Heart left ventricle (tissue), 16 donors: ENCODE measurements at regions not wholly inside any gene's neighbourhood (a gene's known extent, or its start where the extent isn't known, plus 50 kb on each side); places are given as distances from the start of the nearest gene placed in this dataset.

Experiments used
- ATAC-seq, 4 donors: fragments of 200-7000 bp; cut with Tn5 transposase; one replicate each; pipeline ENCODE4 v1.9.1; 2020 to 2022; ENCODE audit warnings: moderate library complexity in 4 of 4, mild to moderate bottlenecking in 3 of 4, moderate number of reproducible peaks in 1 of 4
- DNase-seq, 5 donors: peaks; one replicate each; pipeline ENCODE4 v3.0.0-alpha.2; 2020
- H3K27ac ChIP-seq, 12 donors: fragments of 200-600 bp; sonication (generic) in 4 of 12; one replicate each; pipeline versions ENCODE4 v1.5.0 to v1.8.0; 2016 to 2022; ENCODE audit warnings: mild to moderate bottlenecking in 2 of 12
- H3K27me3 ChIP-seq, 9 donors: fragments of 200-600 bp; sonication (generic) in 2 of 9; one replicate each; pipeline versions ENCODE4 v1.5.1 to v1.8.0; 2016 to 2022; ENCODE audit warnings: mild to moderate bottlenecking in 3 of 9
- H3K36me3 ChIP-seq, 9 donors: fragments of 200-600 bp; sonication (generic) in 2 of 9; one replicate each; pipeline versions ENCODE4 v1.5.0 to v1.8.0; 2018 to 2022; ENCODE audit warnings: mild to moderate bottlenecking in 2 of 9
- H3K4me1 ChIP-seq, 12 donors: fragments of 200-600 bp; sonication (generic) in 4 of 12; one replicate each; pipeline versions ENCODE4 v1.5.0 to v1.8.0; 2016 to 2022; ENCODE audit warnings: mild to moderate bottlenecking in 3 of 12
- H3K4me3 ChIP-seq, 12 donors: fragments of 200-600 bp; sonication (generic) in 4 of 12; one replicate each; pipeline versions ENCODE4 v1.5.0 to v1.8.0; 2017 to 2022; ENCODE audit warnings: mild to moderate bottlenecking in 9 of 12, moderate library complexity in 4 of 12
- H3K9me3 ChIP-seq, 12 donors: fragments of 200-600 bp; sonication (generic) in 4 of 12; one replicate each; pipeline versions ENCODE4 v1.5.0 to v1.8.0; 2016 to 2022; ENCODE audit warnings: mild to moderate bottlenecking in 1 of 12
- POLR2A ChIP-seq, 2 donors: fragments of 450-650 bp; IDR thresholded peaks; one replicate each; pipeline ENCODE4 v1.6.1; 2017; ENCODE audit warnings: antibody characterized with exemption in 2 of 2, mild to moderate bottlenecking in 2 of 2, moderate library complexity in 2 of 2
- WGBS, 4 donors: extraction: QIAGEN DNeasy Blood & Tissue Kit in 2 of 4; methylation state at CpG; one replicate each; pipeline versions ENCODE4 v1.1.5 to v1.1.7; 2013 to 2018; 5-methylcytosine and 5-hydroxymethylcytosine counted together
- intact Hi-C, 10 donors: fragments of 100-400 bp; cut with DNase I; formaldehyde crosslinking; loops; one replicate each; pipeline versions ENCODE4 v1.11.1 to v1.14.2; 2022
- TF ChIP-seq, protein P1 (sequence below), 12 donors: fragments of 200-600 bp; sonication (generic) in 4 of 12; IDR thresholded peaks; one replicate each; pipeline versions ENCODE4 v1.5.0 to v1.8.0; 2018 to 2022; ENCODE audit warnings: antibody characterized with exemption in 12 of 12, mild to moderate bottlenecking in 5 of 12
- donor health status: ischemic (EF 13 %, LVEDD 7.1; RV severe dilation, severe dysfunction).
- donor health status: healthy with polysubstance abuse.
- donor health status: DM: no; HTN: yes; CAD: no.
- donor health status: DM: no; HTN: no; CAD: no.
- donor health status: ischemic (EF 25% LVEDD 6.9; RV normal size, moderate dysfunction).
- donor health status: ischemic (EF 25% LVEDD 5.7; RV mildly dilated, moderate dysfunction).
- donor health status: healthy.
- donor health status: DM: yes; HTN: yes; CAD: no.
- donor health status: ischemic (EF 35%, LVEDD 5.7; RV mildly dilated, moderate dysfunction).
- donor health status: nonischemic (EF 11% LVEDD 7.7; RV severe dilation, severe dysfunction).
- donor health status: DM: yes; HTN: yes; CAD: no.
- donor health status: PGD.
- donor health status: ischemic (EF 29% LVEDD 5.4; RV normal size, mild dysfunction).
- donor health status: nonischemic (EF 23%, LVEDD 6.1; RV moderate dilation, normal function).

DNA sequence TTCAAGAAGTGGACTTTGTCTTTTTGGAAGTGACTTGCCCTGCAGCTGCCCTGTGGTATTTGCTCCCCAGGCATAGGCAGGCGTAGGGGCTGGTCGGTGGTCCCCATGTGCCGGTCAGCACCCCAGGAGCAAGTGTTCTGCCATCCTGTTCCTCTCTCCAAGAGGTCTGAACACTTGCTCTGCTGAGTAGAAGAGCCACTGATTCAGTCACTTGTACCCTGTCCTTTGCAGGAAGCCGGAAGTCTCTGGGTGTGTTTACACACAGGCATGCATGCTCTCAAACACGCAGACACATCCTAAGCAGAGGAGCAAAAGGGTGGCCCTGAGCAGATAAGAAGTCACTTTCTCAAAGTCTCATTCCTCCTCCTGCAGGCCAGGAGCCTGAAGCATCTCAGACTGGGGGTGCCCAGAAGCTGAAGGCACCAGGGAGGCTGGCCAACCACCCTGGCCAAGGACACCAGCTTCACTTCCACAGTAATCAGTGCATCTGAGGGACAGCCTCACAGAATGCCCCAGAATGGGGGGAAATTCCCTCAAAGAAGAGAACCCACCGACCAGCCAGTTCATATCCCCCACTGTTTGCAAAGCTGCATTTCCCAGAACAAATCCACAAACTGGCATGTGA lies 88.7 kb upstream of the POMGNT2 start:
- peak in 3 of 4 donors; percentile 36 to 62 (median 60) for ATAC-seq
- peaks cover 0 to 10% (median 3%) of the 10 kb centered on the region in 12 donors for H3K9me3 ChIP-seq
- TF ChIP-seq, protein P1, sequence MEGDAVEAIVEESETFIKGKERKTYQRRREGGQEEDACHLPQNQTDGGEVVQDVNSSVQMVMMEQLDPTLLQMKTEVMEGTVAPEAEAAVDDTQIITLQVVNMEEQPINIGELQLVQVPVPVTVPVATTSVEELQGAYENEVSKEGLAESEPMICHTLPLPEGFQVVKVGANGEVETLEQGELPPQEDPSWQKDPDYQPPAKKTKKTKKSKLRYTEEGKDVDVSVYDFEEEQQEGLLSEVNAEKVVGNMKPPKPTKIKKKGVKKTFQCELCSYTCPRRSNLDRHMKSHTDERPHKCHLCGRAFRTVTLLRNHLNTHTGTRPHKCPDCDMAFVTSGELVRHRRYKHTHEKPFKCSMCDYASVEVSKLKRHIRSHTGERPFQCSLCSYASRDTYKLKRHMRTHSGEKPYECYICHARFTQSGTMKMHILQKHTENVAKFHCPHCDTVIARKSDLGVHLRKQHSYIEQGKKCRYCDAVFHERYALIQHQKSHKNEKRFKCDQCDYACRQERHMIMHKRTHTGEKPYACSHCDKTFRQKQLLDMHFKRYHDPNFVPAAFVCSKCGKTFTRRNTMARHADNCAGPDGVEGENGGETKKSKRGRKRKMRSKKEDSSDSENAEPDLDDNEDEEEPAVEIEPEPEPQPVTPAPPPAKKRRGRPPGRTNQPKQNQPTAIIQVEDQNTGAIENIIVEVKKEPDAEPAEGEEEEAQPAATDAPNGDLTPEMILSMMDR (IDR thresholded peaks at IDR 0.05) = no peak
- TF ChIP-seq POLR2A (IDR thresholded peaks at IDR 0.05) = no peak
- intact Hi-C loops = no loop called here
- peaks cover 0 to 21% (median 6%) of the 10 kb centered on the region in 12 donors for H3K4me1 ChIP-seq
- WGBS, 4 donors = 69 to 82% (median 73%) methylated on average over 5 to 6 of the region's 6 CpGs
- no peaks in the 10 kb centered on the region for H3K36me3 ChIP-seq
- no peak overlapping the region for H3K4me3 ChIP-seq
- no peak for DNase-seq
- no peaks in the 10 kb centered on the region for H3K27me3 ChIP-seq
- H3K27ac ChIP-seq = peak overlapping the region in 3 of 12 donors; percentile 23 to 70 (median 29)

DNA sequence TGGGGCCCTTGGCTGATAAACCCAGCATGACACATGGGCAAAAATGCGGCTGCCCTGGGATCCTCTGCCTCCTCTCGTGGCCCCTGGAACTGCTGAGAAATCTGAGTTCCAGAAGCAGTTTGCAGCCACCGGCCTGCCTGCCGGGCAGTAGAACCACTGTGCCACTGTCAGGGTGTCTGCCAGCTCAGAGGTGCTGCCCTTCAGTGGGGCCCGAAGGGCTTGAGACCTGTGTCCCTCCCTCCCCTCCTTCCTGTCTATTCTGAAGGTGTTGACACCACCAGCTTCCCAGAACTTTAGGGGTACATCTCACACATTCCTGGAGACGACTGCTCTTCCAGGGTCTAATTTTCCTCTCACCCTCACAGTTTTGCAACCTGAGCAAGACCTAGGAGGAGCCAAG lies 88.2 kb upstream of the POMGNT2 start:
- WGBS, 4 donors = 77 to 87% (median 80%) methylated on average over 6 of the region's 6 CpGs
- Histone ChIP-seq H3K4me3 (no peak overlapping the region), H3K36me3 (no peaks in the 10 kb centered on the region), H3K4me1 (peaks cover 0 to 21% (median 6%) of the 10 kb centered on the region in 12 donors), H3K9me3 (peaks cover 0 to 5% (median 1%) of the 10 kb centered on the region in 12 donors), H3K27me3 (no peaks in the 10 kb centered on the region), H3K27ac (peak overlapping the region in 3 of 12 donors; percentile 23 to 70 (median 29))
- TF ChIP-seq, protein P1 (IDR thresholded peaks at IDR 0.05) = no peak
- TF ChIP-seq POLR2A (IDR thresholded peaks at IDR 0.05) = no peak
- ATAC-seq (no peak), DNase-seq (no peak)
- intact Hi-C loops = no loop called here

DNA sequence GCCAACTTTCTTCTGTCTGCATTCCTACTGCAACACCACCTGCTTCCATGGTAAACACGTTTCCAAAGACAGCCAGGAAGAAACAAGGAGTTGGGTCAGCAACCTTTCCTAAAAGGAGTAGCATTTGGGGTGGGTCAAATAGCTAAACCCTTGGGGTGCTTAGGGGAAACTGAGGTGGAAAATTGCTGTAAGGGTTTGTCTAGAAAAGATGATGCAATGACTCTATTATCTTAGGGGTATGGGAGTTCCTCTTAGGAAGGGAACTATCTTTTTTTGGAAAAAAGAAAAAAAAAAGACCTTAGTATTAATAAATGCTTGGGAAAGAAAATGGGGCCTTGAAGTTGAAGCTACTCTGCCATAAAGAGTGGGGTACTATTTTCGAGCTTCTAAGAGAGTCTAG lies 86.1 kb upstream of the POMGNT2 start:
- H3K4me3 ChIP-seq = no peak overlapping the region
- H3K36me3 ChIP-seq = no peaks in the 10 kb centered on the region
- no peaks in the 10 kb centered on the region for H3K9me3 ChIP-seq
- intact Hi-C loops = no loop called here
- no peaks in the 10 kb centered on the region for H3K27me3 ChIP-seq
- DNase-seq (no peak), ATAC-seq (no peak)
- H3K27ac ChIP-seq = no peak overlapping the region
- TF ChIP-seq, protein P1 (IDR thresholded peaks at IDR 0.05) = no peak
- TF ChIP-seq POLR2A (IDR thresholded peaks at IDR 0.05) = no peak
- 36 to 64% (median 60%) methylated on average over 2 of the region's 2 CpGs for whole genome bisulfite sequencing, 4 donors
- peaks cover 0 to 24% (median 6%) of the 10 kb centered on the region in 12 donors for H3K4me1 ChIP-seq

DNA sequence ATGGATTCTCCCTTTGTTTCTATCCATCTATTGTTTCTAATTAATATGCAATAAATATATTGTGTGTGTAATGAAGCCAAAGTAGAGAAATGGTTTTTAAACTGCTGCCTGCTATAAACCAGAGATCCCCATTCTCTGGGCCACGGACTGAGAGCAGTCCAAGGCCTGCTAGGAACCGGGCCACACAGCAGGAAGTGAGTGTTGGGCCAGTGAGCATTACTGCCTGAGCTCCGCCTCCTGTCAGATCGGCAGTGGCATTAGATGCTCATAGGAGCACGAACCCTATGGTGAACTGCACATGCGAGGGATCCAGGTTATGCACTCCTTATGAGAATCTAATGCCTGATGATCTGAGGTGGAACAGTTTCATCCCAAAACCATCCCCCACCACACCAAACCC lies 85.2 kb upstream of the POMGNT2 start:
- Histone ChIP-seq H3K27me3 (no peaks in the 10 kb centered on the region), H3K36me3 (no peaks in the 10 kb centered on the region), H3K27ac (no peak overlapping the region), H3K9me3 (no peaks in the 10 kb centered on the region), H3K4me1 (peaks cover 0 to 24% (median 6%) of the 10 kb centered on the region in 12 donors), H3K4me3 (no peak overlapping the region)
- DNase-seq (no peak), ATAC-seq (no peak)
- TF ChIP-seq, protein P1 (IDR thresholded peaks at IDR 0.05) = no peak
- no peak for TF ChIP-seq POLR2A (IDR thresholded peaks at IDR 0.05)
- 60 to 86% (median 81%) methylated on average over 6 of the region's 6 CpGs for WGBS, 4 donors
- intact Hi-C loops = no loop called here
